Loucy (cell line): ENCODE measurements at regions not wholly inside any gene's neighbourhood (a gene's known extent, or its start where the extent isn't known, plus 50 kb on each side); places are given as distances from the start of the nearest gene placed in this dataset.

ENCODE experiments used
- H2AFZ ChIP-seq: fragments of 200-600 bp; sonication (generic); 2 replicates; pipeline ENCODE4 v1.6.0; 2016; ENCODE audit warnings: antibody characterized with exemption, mild to moderate bottlenecking, low read length, moderate library complexity
- H3F3A ChIP-seq: fragments of 200-600 bp; 2 replicates; pipeline ENCODE4 v1.6.0; 2016; ENCODE audit warnings: antibody characterized with exemption, low read depth, mild to moderate bottlenecking
- H3K27me3 ChIP-seq: fragments of 200-600 bp; sonication (generic); 2 replicates; pipeline ENCODE4 v1.6.1; 2014; ENCODE audit warnings: low read length, mild to moderate bottlenecking; ENCODE audit not compliant: insufficient read depth, poor library complexity, severe bottlenecking
- H3K36me3 ChIP-seq: fragments of 200-600 bp; sonication (generic); 2 replicates; pipeline ENCODE4 v1.6.1; 2016; ENCODE audit warnings: low read length; ENCODE audit not compliant: insufficient read depth
- H3K4me1 ChIP-seq: fragments of 200-600 bp; sonication (generic); 2 replicates; pipeline ENCODE4 v1.5.1; 2014; ENCODE audit warnings: low read length, mild to moderate bottlenecking; ENCODE audit not compliant: insufficient read depth, poor library complexity, severe bottlenecking
- H3K4me2 ChIP-seq: fragments of 200-600 bp; sonication (generic); 2 replicates; pipeline ENCODE4 v1.6.0; 2014; ENCODE audit warnings: antibody characterized with exemption, low read length, low read depth, mild to moderate bottlenecking; ENCODE audit not compliant: poor library complexity, severe bottlenecking
- H3K4me3 ChIP-seq: fragments of 200-600 bp; sonication (generic); 2 replicates; pipeline ENCODE4 v1.5.1; 2014; ENCODE audit warnings: low read length, mild to moderate bottlenecking, mixed read lengths; ENCODE audit not compliant: poor library complexity, severe bottlenecking
- H3K79me2 ChIP-seq: fragments of 200-600 bp; sonication (generic); 2 replicates; pipeline ENCODE4 v1.6.1; 2014; ENCODE audit warnings: low read length; ENCODE audit not compliant: insufficient read depth
- H3K9ac ChIP-seq: fragments of 200-600 bp; sonication (generic); 2 replicates; pipeline ENCODE4 v1.6.0; 2014; ENCODE audit warnings: mild to moderate bottlenecking, low read depth, low read length, moderate library complexity; ENCODE audit not compliant: poor library complexity, severe bottlenecking
- H3K9me2 ChIP-seq: fragments of 200-600 bp; sonication (generic); replicated peaks from 2 replicates; pipeline ENCODE4 v1.6.1; 2016; ENCODE audit warnings: low read depth, low read length, mixed read lengths
- H3K9me3 ChIP-seq: fragments of 200-600 bp; sonication (generic); 2 replicates; pipeline ENCODE4 v1.6.1; 2014; ENCODE audit warnings: mild to moderate bottlenecking, antibody characterized with exemption, low read length, low read depth; ENCODE audit not compliant: insufficient read depth
- H4K20me1 ChIP-seq: fragments of 200-600 bp; sonication (generic); 2 replicates; pipeline ENCODE4 v1.6.0; 2014; ENCODE audit warnings: antibody characterized with exemption, low read length, mild to moderate bottlenecking; ENCODE audit not compliant: insufficient read depth, poor library complexity, severe bottlenecking
- CTCF ChIP-seq: fragments of 200-600 bp; sonication (generic); conservative IDR thresholded peaks from 2 replicates; pipeline ENCODE4 v1.5.1; 2014; ENCODE audit warnings: mild to moderate bottlenecking, antibody characterized with exemption, low read length
- EZH2phosphoT487 ChIP-seq: fragments of 200-600 bp; IDR thresholded peaks from 2 replicates; pipeline ENCODE4 v1.6.1; 2018; ENCODE audit warnings: antibody characterized with exemption, mild to moderate bottlenecking, moderate library complexity, borderline replicate concordance

- Histone ChIP-seq H2AFZ (no peak overlapping the region), H3K9me3 (no peaks in the 10 kb centered on the region), H3K27me3 (no peaks in the 10 kb centered on the region), H4K20me1 (no peaks in the 10 kb centered on the region), H3K36me3 (no peaks in the 10 kb centered on the region), H3K4me3 (no peak overlapping the region), H3K79me2 (no peaks in the 10 kb centered on the region), H3F3A (no peaks in the 10 kb centered on the region), H3K9me2 (no peaks in the 10 kb centered on the region), H3K4me2 (no peak overlapping the region), H3K9ac (no peak overlapping the region), H3K4me1 (no peaks in the 10 kb centered on the region)
- TF ChIP-seq CTCF (no peak), EZH2phosphoT487 (no peak)
Measured at GRCh38 chr6:113668641-113669408, 188.3 kb upstream of the MARCKS start.

GRCh38 chr6:113669606-113670005, 187.5 kb upstream of the MARCKS start:
- Histone ChIP-seq H3K4me3 (no peak overlapping the region), H3K27me3 (no peaks in the 10 kb centered on the region), H3K4me1 (no peaks in the 10 kb centered on the region), H2AFZ (no peak overlapping the region), H3K4me2 (no peak overlapping the region), H3F3A (no peaks in the 10 kb centered on the region), H3K79me2 (no peaks in the 10 kb centered on the region), H4K20me1 (no peaks in the 10 kb centered on the region), H3K9me2 (no peaks in the 10 kb centered on the region), H3K9me3 (no peaks in the 10 kb centered on the region), H3K9ac (no peak overlapping the region), H3K36me3 (no peaks in the 10 kb centered on the region)
- no peak for TF ChIP-seq CTCF
- no peak for TF ChIP-seq EZH2phosphoT487

- Histone ChIP-seq H3K9me2 (no peaks in the 10 kb centered on the region), H3K27me3 (no peaks in the 10 kb centered on the region), H2AFZ (no peak overlapping the region), H3K9me3 (no peaks in the 10 kb centered on the region), H3K4me3 (no peak overlapping the region), H3K36me3 (no peaks in the 10 kb centered on the region), H3K9ac (no peak overlapping the region), H3K4me2 (no peak overlapping the region), H4K20me1 (no peaks in the 10 kb centered on the region), H3F3A (no peaks in the 10 kb centered on the region), H3K4me1 (no peaks in the 10 kb centered on the region), H3K79me2 (no peaks in the 10 kb centered on the region)
- TF ChIP-seq CTCF = no peak
- TF ChIP-seq EZH2phosphoT487 = no peak
Measured at GRCh38 chr6:113671421-113671820, 185.7 kb upstream of the MARCKS start.
